HL-60/S4 (cell line): ENCODE measurements at regions not wholly inside any gene's neighbourhood (a gene's known extent, or its start where the extent isn't known, plus 50 kb on each side); places are given as distances from the start of the nearest gene placed in this dataset.

Experiments
- in situ Hi-C: fragments of 300-500 bp; cut with MboI; formaldehyde crosslinking; loops from 2 replicates; pipeline ENCODE4 v1.14.3; 2022; ENCODE audit warnings: low sequenced_read_pairs

GRCh38 chr15:25565470-25566264 lies 126.8 kb upstream of the UBE3A start:
- in situ Hi-C loops, result no loop called here

- in situ Hi-C loops, result no loop called here
These were observed 124.8 kb upstream of the UBE3A start for GRCh38 chr15:25563596-25563995.

GRCh38 chr15:25557926-25558325 lies 119.1 kb upstream of the UBE3A start:
- in situ Hi-C loops, result no loop called here

GRCh38 chr15:25556136-25556535 lies 117.3 kb upstream of the UBE3A start:
- in situ Hi-C loops, result no loop called here

- in situ Hi-C loops, result no loop called here
These were observed 115.8 kb upstream of the UBE3A start for GRCh38 chr15:25554640-25555039.

- in situ Hi-C loops, result no loop called here
These were observed 109.8 kb upstream of the UBE3A start for GRCh38 chr15:25548600-25548999.

GRCh38 chr15:25545889-25546288 lies 107.1 kb upstream of the UBE3A start:
- in situ Hi-C loops, result no loop called here

GRCh38 chr15:25545017-25545416 lies 106.2 kb upstream of the UBE3A start:
- in situ Hi-C loops, result no loop called here

- in situ Hi-C loops, result no loop called here
These were observed 105.3 kb upstream of the UBE3A start for GRCh38 chr15:25544076-25544475.

GRCh38 chr15:25543196-25543595 lies 104.4 kb upstream of the UBE3A start:
- in situ Hi-C loops, result no loop called here

- in situ Hi-C loops, result no loop called here
These were observed 102.4 kb upstream of the UBE3A start for GRCh38 chr15:25541228-25541627.

- in situ Hi-C loops, result no loop called here
These were observed 98.2 kb upstream of the UBE3A start for GRCh38 chr15:25536801-25537611.

- in situ Hi-C loops, result no loop called here
These were observed 97.0 kb upstream of the UBE3A start for GRCh38 chr15:25535866-25536265.

- in situ Hi-C loops, result no loop called here
These were observed 95.5 kb upstream of the UBE3A start for GRCh38 chr15:25534293-25534692.

GRCh38 chr15:25532269-25533140 lies 93.7 kb upstream of the UBE3A start:
- in situ Hi-C loops, result no loop called here

- in situ Hi-C loops, result no loop called here
These were observed 91.0 kb upstream of the UBE3A start for GRCh38 chr15:25529774-25530173.

GRCh38 chr15:25527118-25527517 lies 88.3 kb upstream of the UBE3A start:
- in situ Hi-C loops, result no loop called here

GRCh38 chr15:25525741-25526140 lies 86.9 kb upstream of the UBE3A start:
- in situ Hi-C loops, result no loop called here

- in situ Hi-C loops, result no loop called here
These were observed 76.8 kb upstream of the UBE3A start for GRCh38 chr15:25515633-25516032.

GRCh38 chr15:25514522-25514921 lies 75.7 kb upstream of the UBE3A start:
- in situ Hi-C loops, result no loop called here

GRCh38 chr15:25512957-25513356 lies 74.1 kb upstream of the UBE3A start:
- in situ Hi-C loops, result no loop called here
